Neural cell (in vitro differentiated cells): ENCODE measurements at regions not wholly inside any gene's neighbourhood (a gene's known extent, or its start where the extent isn't known, plus 50 kb on each side); places are given as distances from the start of the nearest gene placed in this dataset.

Source experiments
- H2AFZ ChIP-seq: fragments of 200-600, 300-800 bp; sonication (generic), shearing (Covaris generic); 2 replicates; pipeline ENCODE4 v1.6.0; 2014; ENCODE audit warnings: low read depth, mild to moderate bottlenecking, antibody characterized with exemption, low read length, moderate library complexity
- H3F3A ChIP-seq: fragments of 200-600 bp; shearing (Covaris generic); 2 replicates; pipeline ENCODE4 v1.6.1; 2016; ENCODE audit warnings: mild to moderate bottlenecking, moderate library complexity, mixed read lengths, antibody characterized with exemption, low read length; ENCODE audit not compliant: insufficient read depth, poor library complexity, severe bottlenecking
- H3K27ac ChIP-seq: fragments of 200-600, 300-800 bp; sonication (generic), shearing (Covaris generic); 2 replicates; pipeline ENCODE4 v1.5.1; 2014; ENCODE audit warnings: mild to moderate bottlenecking, low read length, moderate library complexity
- H3K27me3 ChIP-seq: fragments of 300-800, 200-600 bp; sonication (generic), shearing (Covaris generic); 2 replicates; pipeline ENCODE4 v1.6.0; 2014; ENCODE audit warnings: mild to moderate bottlenecking, low read depth, low read length, moderate library complexity; ENCODE audit not compliant: insufficient read depth
- H3K36me3 ChIP-seq: fragments of 300-800, 200-600 bp; sonication (generic), shearing (Covaris generic); 2 replicates; pipeline ENCODE4 v1.5.1; 2014; ENCODE audit warnings: mild to moderate bottlenecking, antibody characterized with exemption, low read length, moderate library complexity; ENCODE audit not compliant: insufficient read depth
- H3K4me2 ChIP-seq: fragments of 300-800, 200-600 bp; sonication (generic), shearing (Covaris generic); 2 replicates; pipeline ENCODE4 v1.6.0; 2014; ENCODE audit warnings: mild to moderate bottlenecking, low read length
- H3K4me3 ChIP-seq: fragments of 300-800, 200-600 bp; sonication (generic), shearing (Covaris generic); 2 replicates; pipeline ENCODE4 v1.5.1; 2014; ENCODE audit warnings: mild to moderate bottlenecking, low read length, moderate library complexity
- H3K79me2 ChIP-seq: fragments of 200-600 bp; shearing (Covaris generic); replicated peaks from 2 replicates; pipeline ENCODE4 v1.6.0; 2014; ENCODE audit warnings: mild to moderate bottlenecking, low read length, moderate library complexity; ENCODE audit not compliant: insufficient read depth
- H3K9ac ChIP-seq: fragments of 300-800, 200-600 bp; sonication (generic), shearing (Covaris generic); 2 replicates; pipeline ENCODE4 v1.6.1; 2016; ENCODE audit warnings: mild to moderate bottlenecking, low read length, mixed read lengths
- H3K9me2 ChIP-seq: fragments of 200-600 bp; shearing (Covaris generic); 2 replicates; pipeline ENCODE4 v1.6.1; 2016; ENCODE audit warnings: mild to moderate bottlenecking, low read length, mixed read lengths; ENCODE audit not compliant: insufficient read depth
- H3K9me3 ChIP-seq: fragments of 200-600, 300-800 bp; sonication (generic), shearing (Covaris generic); 2 replicates; pipeline ENCODE4 v1.6.1; 2016; ENCODE audit warnings: mild to moderate bottlenecking, mixed run types, low read length, moderate library complexity, mixed read lengths
- H4K20me1 ChIP-seq: fragments of 200-600 bp; shearing (Covaris generic); 2 replicates; pipeline ENCODE4 v1.6.1; 2016; ENCODE audit warnings: mild to moderate bottlenecking, mixed run types; ENCODE audit not compliant: insufficient read depth
- EP300 ChIP-seq: fragments of 450-650 bp; conservative IDR thresholded peaks from 2 replicates; pipeline ENCODE4 v1.6.1; 2014; ENCODE audit warnings: antibody characterized with exemption, mild to moderate bottlenecking, moderate library complexity; ENCODE audit not compliant: poor library complexity, severe bottlenecking
- EZH2 ChIP-seq: fragments of 200-600, 300-800 bp; shearing (Covaris generic), sonication (generic); IDR thresholded peaks from 2 replicates; pipeline ENCODE4 v1.6.1; 2014; ENCODE audit warnings: antibody characterized with exemption, low read length, borderline replicate concordance, mild to moderate bottlenecking; ENCODE audit not compliant: insufficient read depth, poor library complexity, severe bottlenecking
- MXI1 ChIP-seq: fragments of 450-650 bp; conservative IDR thresholded peaks from 2 replicates; pipeline ENCODE4 v1.6.1; 2014; ENCODE audit warnings: antibody characterized with exemption, mild to moderate bottlenecking; ENCODE audit not compliant: poor library complexity, severe bottlenecking
- RAD21 ChIP-seq: fragments of 450-650 bp; conservative IDR thresholded peaks from 2 replicates; pipeline ENCODE4 v1.6.1; 2014; ENCODE audit warnings: antibody characterized with exemption, mild to moderate bottlenecking, moderate library complexity
- SMC3 ChIP-seq: fragments of 450-650 bp; conservative IDR thresholded peaks from 2 replicates; pipeline ENCODE4 v1.6.1; 2014; ENCODE audit warnings: antibody characterized with exemption, mild to moderate bottlenecking, moderate library complexity; ENCODE audit not compliant: poor library complexity
- TAF1 ChIP-seq: IDR thresholded peaks from 2 replicates; pipeline ENCODE4 v1.6.1; 2012; ENCODE audit warnings: low read depth
- TF ChIP-seq, protein P1 (sequence below): fragments of 450-650 bp; IDR thresholded peaks from 2 replicates; pipeline ENCODE4 v1.5.1; 2014; ENCODE audit warnings: antibody characterized with exemption, mild to moderate bottlenecking, moderate library complexity; ENCODE audit not compliant: poor library complexity, severe bottlenecking

GRCh38 chr22:22421392-22421791, 87.2 kb downstream of the ZNF280B start:
- Histone ChIP-seq H3K36me3 (no peaks in the 10 kb centered on the region), H3K27ac (no peak overlapping the region), H4K20me1 (no peaks in the 10 kb centered on the region), H3K9me3 (no peaks in the 10 kb centered on the region), H3K9ac (no peak overlapping the region), H3K9me2 (no peaks in the 10 kb centered on the region), H2AFZ (no peak overlapping the region), H3F3A (no peaks in the 10 kb centered on the region), H3K79me2 (no peaks in the 10 kb centered on the region), H3K4me3 (no peak overlapping the region), H3K4me2 (no peak overlapping the region), H3K27me3 (no peaks in the 10 kb centered on the region)
- TF ChIP-seq RAD21 = no peak
- no peak for TF ChIP-seq MXI1
- TF ChIP-seq EZH2 = no peak
- TF ChIP-seq EP300 = no peak
- TF ChIP-seq TAF1 = no peak
- TF ChIP-seq, protein P1, sequence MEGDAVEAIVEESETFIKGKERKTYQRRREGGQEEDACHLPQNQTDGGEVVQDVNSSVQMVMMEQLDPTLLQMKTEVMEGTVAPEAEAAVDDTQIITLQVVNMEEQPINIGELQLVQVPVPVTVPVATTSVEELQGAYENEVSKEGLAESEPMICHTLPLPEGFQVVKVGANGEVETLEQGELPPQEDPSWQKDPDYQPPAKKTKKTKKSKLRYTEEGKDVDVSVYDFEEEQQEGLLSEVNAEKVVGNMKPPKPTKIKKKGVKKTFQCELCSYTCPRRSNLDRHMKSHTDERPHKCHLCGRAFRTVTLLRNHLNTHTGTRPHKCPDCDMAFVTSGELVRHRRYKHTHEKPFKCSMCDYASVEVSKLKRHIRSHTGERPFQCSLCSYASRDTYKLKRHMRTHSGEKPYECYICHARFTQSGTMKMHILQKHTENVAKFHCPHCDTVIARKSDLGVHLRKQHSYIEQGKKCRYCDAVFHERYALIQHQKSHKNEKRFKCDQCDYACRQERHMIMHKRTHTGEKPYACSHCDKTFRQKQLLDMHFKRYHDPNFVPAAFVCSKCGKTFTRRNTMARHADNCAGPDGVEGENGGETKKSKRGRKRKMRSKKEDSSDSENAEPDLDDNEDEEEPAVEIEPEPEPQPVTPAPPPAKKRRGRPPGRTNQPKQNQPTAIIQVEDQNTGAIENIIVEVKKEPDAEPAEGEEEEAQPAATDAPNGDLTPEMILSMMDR = no peak
- TF ChIP-seq SMC3 = no peak

GRCh38 chr22:22422629-22423112, 85.9 kb downstream of the ZNF280B start:
- Histone ChIP-seq H3K9ac (no peak overlapping the region), H3K27me3 (no peaks in the 10 kb centered on the region), H3K4me2 (no peak overlapping the region), H4K20me1 (no peaks in the 10 kb centered on the region), H3K79me2 (no peaks in the 10 kb centered on the region), H3K9me3 (no peaks in the 10 kb centered on the region), H3K36me3 (no peaks in the 10 kb centered on the region), H3K27ac (no peak overlapping the region), H3K4me3 (no peak overlapping the region), H2AFZ (no peak overlapping the region), H3F3A (no peaks in the 10 kb centered on the region), H3K9me2 (no peaks in the 10 kb centered on the region)
- TF ChIP-seq MXI1 (no peak), RAD21 (peak; percentile 30), EP300 (no peak), TAF1 (no peak)
- TF ChIP-seq, protein P1 = peak; percentile 65

- Histone ChIP-seq H3K36me3 (no peaks in the 10 kb centered on the region), H3K9ac (no peak overlapping the region), H3K9me3 (no peaks in the 10 kb centered on the region), H3F3A (no peaks in the 10 kb centered on the region), H3K4me3 (no peak overlapping the region), H3K9me2 (no peaks in the 10 kb centered on the region), H3K79me2 (no peaks in the 10 kb centered on the region), H3K4me2 (no peak overlapping the region), H2AFZ (no peak overlapping the region), H3K27ac (no peak overlapping the region), H3K27me3 (no peaks in the 10 kb centered on the region), H4K20me1 (no peaks in the 10 kb centered on the region)
- no peak for TF ChIP-seq TAF1
- TF ChIP-seq, protein P1 = no peak
Measured at GRCh38 chr22:22423681-22424080, 84.9 kb downstream of the ZNF280B start.
